ENCODE measurements at regions not wholly inside any gene's neighbourhood (a gene's known extent, or its start where the extent isn't known, plus 50 kb on each side); places are given as distances from the start of the nearest gene placed in this dataset.

GRCh38 chr9:20191228-20191840 lies 402.5 kb upstream of the SLC24A2 start:
- Histone ChIP-seq H3K27me3 (ENCODE audit: control insufficient read depth in 2 of 2, insufficient read depth in 2 of 2, low read length in 2 of 2) (no peaks in the 10 kb centered on the region), H3K4me3 (no peak overlapping the region), H3K9me1 (ENCODE audit: control insufficient read depth, insufficient read depth, low read length) (no peaks in the 10 kb centered on the region), H3K9me3 (replicated peaks; ENCODE audit: control insufficient read depth, insufficient read depth, low read depth, low read length) (no peaks in the 10 kb centered on the region), H4K20me1 (replicated peaks; ENCODE audit: control insufficient read depth, insufficient read depth, low read length) (no peaks in the 10 kb centered on the region), H3K27ac (ENCODE audit: extremely low read depth, low read depth, low read length) (no peak overlapping the region), H3K79me2 (ENCODE audit: control insufficient read depth, insufficient read depth, low read length) (no peaks in the 10 kb centered on the region), H3K36me3 (ENCODE audit: control insufficient read depth, insufficient read depth, low read length) (no peaks in the 10 kb centered on the region), H3K9ac (ENCODE audit: insufficient read depth in 1 of 2, low read depth in 2 of 2, low read length in 2 of 2) (no peak overlapping the region), H3K4me2 (ENCODE audit: insufficient read depth, low read length) (no peak overlapping the region), H3K4me1 (replicated peaks in 1 of 2; ENCODE audit: control insufficient read depth in 2 of 2, insufficient read depth in 2 of 2, low read length in 2 of 2) (no peaks in the 10 kb centered on the region), H2AFZ (ENCODE audit: low read depth, low read length) (no peak overlapping the region)
- DNase-seq (ENCODE audit: extremely low read depth in 1 of 4, low spot score in 3 of 4) (no peak), FAIRE-seq (no peak), ATAC-seq (no peak)
- CTCF ChIA-PET (ENCODE audit: low intra/inter-chr PET ratio), result no interaction called here
- POLR2A ChIA-PET, result no interaction called here
- in situ Hi-C loops (cut with MboI), result no loop called here
- 0% methylated on average over 4 of the region's 4 CpGs for WGBS (ENCODE audit: insufficient coverage, low coverage, missing lambda C conversion rate)
- intact Hi-C loops (cut with micrococcal nuclease), result no loop called here
- no TSS peak for BruUV-seq (replicated peaks)
- TF ChIP-seq IRF9 (tag; IDR thresholded peaks at IDR 0.05) (no peak), CHD2 (IDR thresholded peaks at IDR 0.05; ENCODE audit: low read depth, low read length) (no peak), SRSF1 (IDR thresholded peaks at IDR 0.05; ENCODE audit: low read depth, low read length) (no peak), MAX (CRISPR knock-in tag; IDR thresholded peaks at IDR 0.05) (no peak), MECOM (CRISPR knock-in tag; IDR thresholded peaks at IDR 0.05) (no peak), MIER1 (IDR thresholded peaks at IDR 0.05; ENCODE audit: low read depth) (no peak), ZNF263 (CRISPR knock-in tag; IDR thresholded peaks at IDR 0.05; ENCODE audit: borderline replicate concordance) (no peak), ZKSCAN1 (IDR thresholded peaks at IDR 0.05; ENCODE audit: low read depth, low read length) (no peak), ZNF830 (CRISPR knock-in tag; IDR thresholded peaks at IDR 0.05) (no peak), HMBOX1 (IDR thresholded peaks at IDR 0.05) (no peak), RB1 (IDR thresholded peaks at IDR 0.05; ENCODE audit: low read depth) (no peak), HOMEZ (CRISPR knock-in tag; IDR thresholded peaks at IDR 0.05) (no peak), DIDO1 (tag; IDR thresholded peaks at IDR 0.05; ENCODE audit: low read depth) (no peak), CTBP1 (IDR thresholded peaks at IDR 0.05; ENCODE audit: borderline replicate concordance) (no peak), KDM4B (IDR thresholded peaks at IDR 0.05; ENCODE audit: borderline replicate concordance in 2 of 2, low read depth in 1 of 2) (no peak), ELK3 (CRISPR knock-in tag; IDR thresholded peaks at IDR 0.05) (no peak)
